Gastroesophageal sphincter (tissue), 4 donors: ENCODE measurements at regions not wholly inside any gene's neighbourhood (a gene's known extent, or its start where the extent isn't known, plus 50 kb on each side); places are given as distances from the start of the nearest gene placed in this dataset.
A peak's percentile ranks its signal among the peaks of the same experiment; 100 is the strongest.

ENCODE experiments used
- ATAC-seq: fragments of 150-250 bp; one replicate; pipeline ENCODE4 v1.9.1; 2016; ENCODE audit warnings: mild to moderate bottlenecking, moderate library complexity
- H3K27ac ChIP-seq, 4 donors: fragments of 200-600 bp; sonication (generic) in 3 of 4; 1 replicate in 3 of 4; 2 replicates in 1 of 4; pipeline ENCODE4 v1.5.1; 2016 to 2019
- H3K27me3 ChIP-seq: fragments of 200-600 bp; sonication (generic); one replicate; pipeline ENCODE4 v1.5.1; 2019
- H3K36me3 ChIP-seq, 2 donors: fragments of 200-600 bp; sonication (generic); one replicate each; pipeline ENCODE4 v1.5.1; 2019; ENCODE audit warnings: control low read depth in 1 of 2
- H3K4me1 ChIP-seq, 3 donors: fragments of 200-600 bp; sonication (generic); 1 replicate in 2 of 3; 2 replicates in 1 of 3; pipeline ENCODE4 v1.5.1; 2016 to 2019; ENCODE audit warnings: control low read depth in 2 of 3
- H3K4me3 ChIP-seq, 2 donors: fragments of 200-600 bp; sonication (generic); one replicate each; pipeline ENCODE4 v1.5.1; 2019; ENCODE audit warnings: mild to moderate bottlenecking in 1 of 2, moderate library complexity in 1 of 2
- H3K9me3 ChIP-seq, 3 donors: fragments of 200-600 bp; sonication (generic); one replicate each; pipeline ENCODE4 v1.5.1; 2017 to 2019; ENCODE audit warnings: control low read depth in 2 of 3
- CTCF ChIP-seq, 4 experiments: fragments of 200-600 bp in 2 of 4; fragments of 450-650 bp in 2 of 4; sonication (generic) in 1 of 4; IDR thresholded peaks; one replicate each; pipeline ENCODE4 v1.5.1; 2017 to 2019; ENCODE audit warnings: antibody characterized with exemption in 4 of 4, mild to moderate bottlenecking in 2 of 4, moderate library complexity in 2 of 4
- EP300 ChIP-seq: sonication (generic); formaldehyde crosslinking; IDR thresholded peaks from one replicate; pipeline ENCODE4 v1.6.1; 2017; ENCODE audit warnings: antibody characterized with exemption, mild to moderate bottlenecking
- POLR2A ChIP-seq, 2 donors: fragments of 450-650 bp; IDR thresholded peaks; one replicate each; pipeline ENCODE4 v1.6.1; 2017; ENCODE audit warnings: antibody characterized with exemption in 2 of 2, mild to moderate bottlenecking in 2 of 2, moderate library complexity in 1 of 2
- POLR2AphosphoS5 ChIP-seq: sonication (generic); formaldehyde crosslinking; IDR thresholded peaks from one replicate; pipeline ENCODE4 v1.6.1; 2017; ENCODE audit warnings: antibody characterized with exemption
- WGBS, 2 donors: methylation state at CpG; one replicate each; pipeline ENCODE4 v1.1.5; 2018; ENCODE audit warnings: low coverage in 1 of 2; 5-methylcytosine and 5-hydroxymethylcytosine counted together

GRCh38 chr2:234632527-234633391 is 135.9 kb upstream of the ARL4C start:
- no peak for ATAC-seq
- WGBS, 2 donors: 49 to 61% methylated on average over 10 to 12 of the region's 12 CpGs
- H3K4me3 ChIP-seq: no peak overlapping the region

GRCh38 chr2:234631646-234632514 is 135.0 kb upstream of the ARL4C start:
- H3K9me3 ChIP-seq: no peaks in the 10 kb centered on the region
- 82 to 84% methylated on average over 4 to 10 of the region's 13 CpGs for WGBS, 2 donors
- TF ChIP-seq EP300 (no peak), POLR2AphosphoS5 (no peak)
- H3K36me3 ChIP-seq: no peaks in the 10 kb centered on the region
- no peak overlapping the region for H3K27ac ChIP-seq
- H3K4me3 ChIP-seq: no peak overlapping the region
- ATAC-seq: no peak
- peaks cover 0 to 9% (median 0%) of the 10 kb centered on the region in 3 donors for H3K4me1 ChIP-seq
- no peaks in the 10 kb centered on the region for H3K27me3 ChIP-seq

More at GRCh38 chr2:234632527-234633391, 135.9 kb upstream of the ARL4C start:
- Histone ChIP-seq H3K4me1 (peaks cover 0 to 9% (median 0%) of the 10 kb centered on the region in 3 donors), H3K27me3 (no peaks in the 10 kb centered on the region), H3K36me3 (no peaks in the 10 kb centered on the region), H3K9me3 (no peaks in the 10 kb centered on the region), H3K27ac (no peak overlapping the region)
- TF ChIP-seq CTCF (IDR thresholded peaks at IDR 0.05) (no peak), POLR2A (IDR thresholded peaks at IDR 0.05) (no peak), POLR2AphosphoS5 (no peak), EP300 (no peak)

GRCh38 chr2:234630801-234631261 is 133.9 kb upstream of the ARL4C start:
- Histone ChIP-seq H3K9me3 (no peaks in the 10 kb centered on the region), H3K4me3 (no peak overlapping the region), H3K36me3 (no peaks in the 10 kb centered on the region), H3K27me3 (no peaks in the 10 kb centered on the region), H3K4me1 (peaks cover 0 to 9% (median 0%) of the 10 kb centered on the region in 3 donors), H3K27ac (no peak overlapping the region)
- 34 to 48% methylated on average over 2 to 6 of the region's 6 CpGs for WGBS, 2 donors
- peak; percentile 12 for TF ChIP-seq POLR2AphosphoS5
- TF ChIP-seq EP300: no peak
- ATAC-seq: no peak

GRCh38 chr2:234629596-234629995 is 132.7 kb upstream of the ARL4C start:
- WGBS, 2 donors: 54 to 64% methylated on average over 3 of the region's 3 CpGs
- Histone ChIP-seq H3K9me3 (no peaks in the 10 kb centered on the region), H3K4me1 (peaks cover 0 to 9% (median 0%) of the 10 kb centered on the region in 3 donors), H3K4me3 (no peak overlapping the region), H3K27ac (no peak overlapping the region), H3K27me3 (no peaks in the 10 kb centered on the region), H3K36me3 (no peaks in the 10 kb centered on the region)
- no peak for ATAC-seq
- no peak for TF ChIP-seq EP300
- no peak for TF ChIP-seq POLR2A (IDR thresholded peaks at IDR 0.05)
- no peak for TF ChIP-seq POLR2AphosphoS5
- no peak for TF ChIP-seq CTCF (IDR thresholded peaks at IDR 0.05)

GRCh38 chr2:234628953-234629352 is 132.1 kb upstream of the ARL4C start:
- H3K9me3 ChIP-seq: no peaks in the 10 kb centered on the region
- no peak for ATAC-seq
- TF ChIP-seq POLR2AphosphoS5 (no peak), CTCF (IDR thresholded peaks at IDR 0.05) (no peak), EP300 (no peak), POLR2A (IDR thresholded peaks at IDR 0.05) (no peak)
- 67 to 83% methylated on average over 3 of the region's 5 CpGs for WGBS, 2 donors
- H3K36me3 ChIP-seq: no peaks in the 10 kb centered on the region
- no peaks in the 10 kb centered on the region for H3K27me3 ChIP-seq
- peaks cover 0 to 9% (median 0%) of the 10 kb centered on the region in 3 donors for H3K4me1 ChIP-seq
- H3K4me3 ChIP-seq: no peak overlapping the region
- no peak overlapping the region for H3K27ac ChIP-seq
